HepG2 (cell line): ENCODE measurements at regions not wholly inside any gene's neighbourhood (a gene's known extent, or its start where the extent isn't known, plus 50 kb on each side); places are given as distances from the start of the nearest gene placed in this dataset.

Experiments used
- ATAC-seq: fragments of 200-7000 bp; cut with Tn5 transposase; 3 replicates; pipeline ENCODE4 v1.9.1; 2020; ENCODE audit warnings: mild to moderate bottlenecking, moderate library complexity
- BruUV-seq: library from RNA; stranded (reverse); fragments of 400-500 nt; replicated peaks from 2 replicates; lab custom pipeline; 2021; lab: Mats Ljungman, UMichigan
- CTCF ChIA-PET: fragments of 300-600 bp; formaldehyde crosslinking; extraction: SDS; loops from one replicate; lab custom pipeline; 2021; ENCODE audit warnings: low total read pairs, inconsistent platforms, low intra/inter-chr PET ratio; lab: Yijun Ruan, JAX
- POLR2A ChIA-PET: fragments of 350-600 bp; sonication (Branson Sonifier 250); formaldehyde crosslinking; loops from one replicate; lab custom pipeline; 2020; ENCODE audit warnings: antibody characterized with exemption, inconsistent platforms; lab: Yijun Ruan, JAX
- DNase-seq: peaks from one replicate; pipeline ENCODE4 v3.0.0-alpha.2; 2015; ENCODE audit warnings: low spot score
- FAIRE-seq: peaks from 3 replicates; lab custom pipeline; 2011; peaks lifted over from hg19 to GRCh38; lab: Jason Lieb, UNC
- H2AFZ ChIP-seq: one replicate; pipeline ENCODE4 v1.6.1; 2011; ENCODE audit warnings: low read length, inconsistent platforms
- H3K27ac ChIP-seq: fragments of 300-600 bp; 3 replicates; pipeline ENCODE4 v1.8.0; 2011; ENCODE audit warnings: mixed run types, mild to moderate bottlenecking, mixed read lengths, low read length, inconsistent platforms; ENCODE audit not compliant: insufficient read depth; ENCODE audit errors: extremely low read length
- H3K27me3 ChIP-seq, 2 experiments: fragments of 200-600 bp in 1 of 2; 2 replicates in 1 of 2; 3 replicates in 1 of 2; pipeline versions ENCODE4 v1.6.0 to v1.8.0; 2011; ENCODE audit warnings: low read length in 2 of 2, mild to moderate bottlenecking in 2 of 2, moderate library complexity in 2 of 2, inconsistent platforms in 1 of 2; ENCODE audit not compliant: insufficient read depth in 2 of 2, control insufficient read depth in 1 of 2
- H3K36me3 ChIP-seq, 2 experiments: fragments of 200-600 bp in 1 of 2; replicated peaks in 1 of 2; 2 replicates in 1 of 2; 3 replicates in 1 of 2; pipeline versions ENCODE4 v1.5.1 to v1.8.0; 2011; ENCODE audit warnings: low read length in 2 of 2, inconsistent platforms in 1 of 2; ENCODE audit not compliant: insufficient read depth in 2 of 2, control insufficient read depth in 1 of 2
- H3K4me1 ChIP-seq: 2 replicates; pipeline ENCODE4 v1.5.1; 2012; ENCODE audit warnings: low read length, inconsistent platforms; ENCODE audit not compliant: insufficient read depth
- H3K4me2 ChIP-seq: 2 replicates; pipeline ENCODE4 v1.6.0; 2011; ENCODE audit warnings: low read depth, low read length, inconsistent platforms
- H3K4me3 ChIP-seq, 3 experiments: fragments of 200-600 bp in 1 of 3; sonication (generic), shearing (Covaris generic) in 1 of 3; replicated peaks in 1 of 3; 2 replicates each; pipeline ENCODE4 v1.5.1; 2011 to 2016; ENCODE audit warnings: low read length in 3 of 3, inconsistent platforms in 2 of 3, low read depth in 2 of 3, mild to moderate bottlenecking in 2 of 3, control low read depth in 1 of 3, mixed read lengths in 1 of 3; ENCODE audit not compliant: insufficient read depth in 1 of 3
- H3K79me2 ChIP-seq: one replicate; pipeline ENCODE4 v1.6.1; 2011; ENCODE audit warnings: low read length, inconsistent platforms; ENCODE audit not compliant: insufficient read depth
- H3K9ac ChIP-seq: 2 replicates; pipeline ENCODE4 v1.6.0; 2011; ENCODE audit warnings: mild to moderate bottlenecking, low read depth, low read length, inconsistent platforms; ENCODE audit not compliant: insufficient read depth
- H3K9me3 ChIP-seq: 2 replicates; pipeline ENCODE4 v1.5.1; 2012; ENCODE audit warnings: mild to moderate bottlenecking, low read length
- H4K20me1 ChIP-seq: 2 replicates; pipeline ENCODE4 v1.6.0; 2011; ENCODE audit warnings: inconsistent platforms, mild to moderate bottlenecking, low read length, moderate library complexity; ENCODE audit not compliant: insufficient read depth
- ARHGAP35 ChIP-seq: sonication (generic); formaldehyde crosslinking; IDR thresholded peaks from 2 replicates; pipeline ENCODE4 v1.9.0; 2022; ENCODE audit warnings: mild to moderate bottlenecking, inconsistent platforms, moderate library complexity, missing genetic modification reagents, borderline replicate concordance
- DR1 ChIP-seq: sonication (generic); formaldehyde crosslinking; IDR thresholded peaks from 2 replicates; pipeline ENCODE4 v1.8.0; 2021; ENCODE audit warnings: mild to moderate bottlenecking, missing genetic modification reagents, inconsistent platforms
- FOXO1 ChIP-seq: sonication (generic); formaldehyde crosslinking; IDR thresholded peaks from 2 replicates; pipeline ENCODE4 v1.4.0; 2020; ENCODE audit warnings: missing genetic modification reagents
- NFKBIZ ChIP-seq: IDR thresholded peaks from 2 replicates; pipeline ENCODE4 v1.6.1; 2018; ENCODE audit warnings: missing genetic modification reagents, missing compliant biosample characterization
- RAD51 ChIP-seq: fragments of 450-650 bp; IDR thresholded peaks from 2 replicates; pipeline ENCODE4 v1.6.1; 2016; ENCODE audit warnings: borderline replicate concordance
- RCOR2 ChIP-seq: IDR thresholded peaks from 2 replicates; pipeline ENCODE4 v1.6.1; 2016; ENCODE audit warnings: missing biosample characterization, missing genetic modification reagents
- SMARCE1 ChIP-seq: fragments of 450-650 bp; IDR thresholded peaks from 2 replicates; pipeline ENCODE4 v1.6.1; 2017; ENCODE audit warnings: borderline replicate concordance
- THAP11 ChIP-seq: IDR thresholded peaks from 2 replicates; pipeline ENCODE4 v1.6.1; 2016; ENCODE audit warnings: missing biosample characterization, missing genetic modification reagents
- TOPORS ChIP-seq: sonication (generic); formaldehyde crosslinking; IDR thresholded peaks from 2 replicates; pipeline ENCODE4 v1.8.0; 2023; ENCODE audit warnings: mild to moderate bottlenecking, missing genetic modification reagents
- XRCC5 ChIP-seq: fragments of 200-400 bp; formaldehyde crosslinking; optimal IDR thresholded peaks from 2 replicates; pipeline ENCODE3; 2017; ENCODE audit warnings: mild to moderate bottlenecking, low read length
- WGBS: methylation state at CpG from one replicate; pipeline ENCODE4 v1.1.6; 2017; ENCODE audit warnings: low lambda C conversion rate; 5-methylcytosine and 5-hydroxymethylcytosine counted together
- in situ Hi-C: cut with HindIII; loops from 2 replicates; pipeline ENCODE4 v1.10.0; 2017; ENCODE audit warnings: low pct_unique_long_range_greater_than_20kb; ENCODE audit not compliant: extremely low pct_ligation_motif_present
- intact Hi-C: fragments of 100-400 bp; cut with micrococcal nuclease; formaldehyde crosslinking; loops from one replicate; pipeline ENCODE4 v1.10.0; 2022; ENCODE audit not compliant: unreplicated experiment
- TF ChIP-seq, protein P1 (sequence below), 2 experiments: fragments of 450-650 bp in 1 of 2; sonication (generic) in 1 of 2; formaldehyde crosslinking; IDR thresholded peaks; 2 replicates each; pipeline versions ENCODE4 v1.5.0 to v1.8.0; 2020 to 2022; ENCODE audit warnings: mild to moderate bottlenecking in 1 of 2, missing genetic modification reagents in 1 of 2

DNA sequence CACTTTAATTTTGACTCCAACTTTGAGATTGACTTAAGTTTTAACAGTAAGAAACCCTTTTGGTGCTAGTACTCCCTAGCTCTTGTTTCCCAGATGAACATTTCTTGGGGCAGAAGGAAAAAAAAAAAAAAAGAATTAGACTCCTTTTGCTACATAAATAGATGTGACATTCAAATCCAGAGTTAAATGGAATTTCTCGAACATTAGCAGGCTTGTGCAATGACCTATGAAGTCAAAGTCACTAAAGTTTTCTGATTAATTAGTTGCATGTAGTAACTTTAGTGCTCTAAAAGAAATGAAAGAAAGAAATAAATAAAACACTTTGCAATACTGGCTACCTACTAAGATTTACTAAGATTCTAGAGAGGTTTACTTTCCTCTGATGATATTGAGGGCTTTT, 106.8 kb downstream of the TMEM174 start:
- DNase-seq: no peak
- no peak for FAIRE-seq
- 2% methylated on average over 1 of the region's 1 CpG for WGBS
- no peak overlapping the region for H3K4me3 ChIP-seq
- intact Hi-C loops: no loop called here
- no peaks in the 10 kb centered on the region for H3K79me2 ChIP-seq
- no peak overlapping the region for H3K4me2 ChIP-seq
- H3K9me3 ChIP-seq: no peaks in the 10 kb centered on the region
- no peak overlapping the region for H2AFZ ChIP-seq
- no TSS peak for BruUV-seq
- H3K4me1 ChIP-seq: no peaks in the 10 kb centered on the region
- H4K20me1 ChIP-seq: no peaks in the 10 kb centered on the region
- in situ Hi-C loops: no loop called here
- ChIA-PET CTCF (no interaction called here), POLR2A (no interaction called here)
- no peak for ATAC-seq
- TF ChIP-seq RCOR2: no peak
- TF ChIP-seq FOXO1 (CRISPR knock-in tag): no peak
- TF ChIP-seq DR1 (CRISPR knock-in tag): no peak
- TF ChIP-seq ARHGAP35: no peak
- TF ChIP-seq NFKBIZ (CRISPR knock-in tag): no peak
- no peak for TF ChIP-seq RAD51
- no peak for TF ChIP-seq SMARCE1
- TF ChIP-seq TOPORS (CRISPR knock-in tag): no peak
- TF ChIP-seq THAP11 (CRISPR knock-in tag): no peak
- no peak for TF ChIP-seq XRCC5
- TF ChIP-seq, protein P1, sequence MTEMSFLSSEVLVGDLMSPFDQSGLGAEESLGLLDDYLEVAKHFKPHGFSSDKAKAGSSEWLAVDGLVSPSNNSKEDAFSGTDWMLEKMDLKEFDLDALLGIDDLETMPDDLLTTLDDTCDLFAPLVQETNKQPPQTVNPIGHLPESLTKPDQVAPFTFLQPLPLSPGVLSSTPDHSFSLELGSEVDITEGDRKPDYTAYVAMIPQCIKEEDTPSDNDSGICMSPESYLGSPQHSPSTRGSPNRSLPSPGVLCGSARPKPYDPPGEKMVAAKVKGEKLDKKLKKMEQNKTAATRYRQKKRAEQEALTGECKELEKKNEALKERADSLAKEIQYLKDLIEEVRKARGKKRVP (CRISPR knock-in tag; IDR thresholded peaks at IDR 0.05): no peak
- H3K36me3 ChIP-seq: no peaks in the 10 kb centered on the region
- no peak overlapping the region for H3K27ac ChIP-seq
- peaks cover 8 to 64% of the 10 kb centered on the region in 2 experiments; a peak in 3 of 5 replicates for H3K27me3 ChIP-seq
- no peak overlapping the region for H3K9ac ChIP-seq
